CD8-positive, alpha-beta memory T cell (primary cell): ENCODE measurements at regions not wholly inside any gene's neighbourhood (a gene's known extent, or its start where the extent isn't known, plus 50 kb on each side); places are given as distances from the start of the nearest gene placed in this dataset.
"Not testable (repeated sequence)": the region's sequence is repeated elsewhere in the genome, so short reads cannot be mapped to it uniquely, and the experiment has no call there.

Source experiments
- CTCF ChIA-PET: fragments of 350-600 bp; sonication (Branson Sonifier 250); formaldehyde crosslinking; loops from one replicate; lab custom pipeline; 2021; ENCODE audit warnings: antibody characterized with exemption; lab: Charles Lee
- POLR2A ChIA-PET: fragments of 350-600 bp; sonication (Branson Sonifier 250); formaldehyde crosslinking; loops from one replicate; lab custom pipeline; 2021; ENCODE audit warnings: antibody characterized with exemption; lab: Charles Lee
- DNase-seq, 5 donors: peaks; one replicate each; pipeline versions ENCODE4 v3.0.0 to v3.0.0-alpha.2; 2020 to 2022; ENCODE audit warnings: mixed read lengths in 1 of 5
- H3K27ac ChIP-seq: one replicate; pipeline ENCODE4 v1.7.0; 2013; ENCODE audit warnings: low read depth, mild to moderate bottlenecking, low read length, moderate library complexity
- H3K27me3 ChIP-seq: 2 replicates; pipeline ENCODE4 v1.7.0; 2013; ENCODE audit warnings: low read length, mild to moderate bottlenecking; ENCODE audit not compliant: insufficient read depth, poor library complexity, severe bottlenecking
- H3K36me3 ChIP-seq: 2 replicates; pipeline ENCODE4 v1.7.0; 2013; ENCODE audit warnings: mild to moderate bottlenecking, low read length, moderate library complexity; ENCODE audit not compliant: insufficient read depth
- H3K4me1 ChIP-seq: 2 replicates; pipeline ENCODE4 v1.7.0; 2013; ENCODE audit warnings: mild to moderate bottlenecking, low read length, moderate library complexity; ENCODE audit not compliant: insufficient read depth
- H3K4me3 ChIP-seq: 2 replicates; pipeline ENCODE4 v1.7.0; 2013; ENCODE audit warnings: mild to moderate bottlenecking, low read length
- H3K9me3 ChIP-seq: 2 replicates; pipeline ENCODE4 v1.7.0; 2013; ENCODE audit warnings: mild to moderate bottlenecking, low read length
- H3K27ac Mint-ChIP-seq, 8 donors: one replicate each; pipeline ENCODE4 v1.8.0; 2020 to 2021; ENCODE audit warnings: mixed read lengths in 8 of 8, mild to moderate bottlenecking in 6 of 8, inconsistent platforms in 3 of 8, moderate library complexity in 3 of 8
- H3K27me3 Mint-ChIP-seq, 2 donors: one replicate each; pipeline ENCODE4 v1.8.0; 2020 to 2021; ENCODE audit warnings: mixed read lengths in 2 of 2, mild to moderate bottlenecking in 1 of 2, moderate library complexity in 1 of 2
- H3K36me3 Mint-ChIP-seq, 3 donors: one replicate each; pipeline ENCODE4 v1.8.0; 2020 to 2021; ENCODE audit warnings: mixed read lengths in 3 of 3, inconsistent platforms in 1 of 3, mild to moderate bottlenecking in 1 of 3
- H3K4me1 Mint-ChIP-seq, 3 donors: one replicate each; pipeline ENCODE4 v1.8.0; 2020 to 2021; ENCODE audit warnings: mixed read lengths in 3 of 3, inconsistent platforms in 1 of 3, mild to moderate bottlenecking in 1 of 3
- H3K4me3 Mint-ChIP-seq, 7 donors: one replicate each; pipeline ENCODE4 v1.8.0; 2020 to 2021; ENCODE audit warnings: mixed read lengths in 7 of 7, mild to moderate bottlenecking in 6 of 7, moderate library complexity in 4 of 7, inconsistent platforms in 2 of 7
- H3K9me3 Mint-ChIP-seq, 5 donors: one replicate each; pipeline ENCODE4 v1.8.0; 2020 to 2022; ENCODE audit warnings: mixed read lengths in 5 of 5, mild to moderate bottlenecking in 3 of 5, moderate library complexity in 2 of 5, inconsistent platforms in 1 of 5

- H3K4me1 Mint-ChIP-seq: peaks cover 4 to 11% (median 9%) of the 10 kb centered on the region in 3 donors
- H3K36me3 Mint-ChIP-seq: peaks cover 0 to 11% (median 3%) of the 10 kb centered on the region in 3 donors
- ChIA-PET POLR2A (no interaction called here), CTCF (interaction anchor here (1.0 kb wide), 1 partner anchor 9 kb away, joined by 3 read pairs; no protein-coding TSS in a partner anchor)
- peak in 1 of 5 donors; percentile 19 for DNase-seq
- no peak overlapping the region for H3K4me3 Mint-ChIP-seq
- no peak overlapping the region for H3K4me3 ChIP-seq
- no peak overlapping the region for H3K27ac ChIP-seq
- H3K36me3 ChIP-seq: no peaks in the 10 kb centered on the region
- H3K4me1 ChIP-seq: no peaks in the 10 kb centered on the region
- H3K27me3 Mint-ChIP-seq: no peaks in the 10 kb centered on the region
- H3K27ac Mint-ChIP-seq: no peak overlapping the region
- H3K9me3 Mint-ChIP-seq: no peaks in the 10 kb centered on the region
- H3K27me3 ChIP-seq: no peaks in the 10 kb centered on the region
- H3K9me3 ChIP-seq: no peaks in the 10 kb centered on the region
Measured at GRCh38 chr3:30475038-30475808, 131.2 kb upstream of the TGFBR2 start.

GRCh38 chr3:30475809-30476178 lies 130.6 kb upstream of the TGFBR2 start:
- peaks cover 4 to 9% (median 9%) of the 10 kb centered on the region in 3 donors for H3K4me1 Mint-ChIP-seq
- H3K9me3 ChIP-seq: no peaks in the 10 kb centered on the region
- no peak overlapping the region for H3K4me3 Mint-ChIP-seq
- peaks cover 0 to 12% (median 3%) of the 10 kb centered on the region in 3 donors for H3K36me3 Mint-ChIP-seq
- no peak overlapping the region for H3K27ac ChIP-seq
- H3K4me1 ChIP-seq: no peaks in the 10 kb centered on the region
- no peaks in the 10 kb centered on the region for H3K9me3 Mint-ChIP-seq
- no peaks in the 10 kb centered on the region for H3K27me3 Mint-ChIP-seq
- ChIA-PET POLR2A (no interaction called here), CTCF (no interaction called here)
- H3K4me3 ChIP-seq: no peak overlapping the region
- H3K27ac Mint-ChIP-seq: no peak overlapping the region
- H3K36me3 ChIP-seq: no peaks in the 10 kb centered on the region
- H3K27me3 ChIP-seq: no peaks in the 10 kb centered on the region
- DNase-seq: no peak

GRCh38 chr3:30476368-30477084 lies 129.9 kb upstream of the TGFBR2 start:
- Mint-ChIP-seq H3K9me3 (no peaks in the 10 kb centered on the region), H3K4me1 (peaks cover 4 to 5% (median 5%) of the 10 kb centered on the region in 3 donors), H3K27ac (no peak overlapping the region), H3K4me3 (no peak overlapping the region), H3K27me3 (no peaks in the 10 kb centered on the region), H3K36me3 (peaks cover 0 to 15% (median 3%) of the 10 kb centered on the region in 3 donors)
- CTCF ChIA-PET: interaction anchor here (1.5 kb wide), 1 partner anchor 11 kb away, joined by 3 read pairs; no protein-coding TSS in a partner anchor
- H3K27ac ChIP-seq: no peak overlapping the region
- no peaks in the 10 kb centered on the region for H3K9me3 ChIP-seq
- H3K4me3 ChIP-seq: no peak overlapping the region
- no peaks in the 10 kb centered on the region for H3K36me3 ChIP-seq
- no peaks in the 10 kb centered on the region for H3K27me3 ChIP-seq
- no peaks in the 10 kb centered on the region for H3K4me1 ChIP-seq
- POLR2A ChIA-PET: no interaction called here
- no peak for DNase-seq

- Histone ChIP-seq H3K27ac (no peak overlapping the region), H3K4me3 (no peak overlapping the region), H3K9me3 (no peaks in the 10 kb centered on the region), H3K4me1 (no peaks in the 10 kb centered on the region), H3K36me3 (no peaks in the 10 kb centered on the region), H3K27me3 (no peaks in the 10 kb centered on the region)
- peaks cover 4 to 5% (median 5%) of the 10 kb centered on the region in 3 donors for H3K4me1 Mint-ChIP-seq
- H3K36me3 Mint-ChIP-seq: peaks cover 0 to 15% (median 3%) of the 10 kb centered on the region in 3 donors
- H3K9me3 Mint-ChIP-seq: no peaks in the 10 kb centered on the region
- H3K4me3 Mint-ChIP-seq: no peak overlapping the region
- no peaks in the 10 kb centered on the region for H3K27me3 Mint-ChIP-seq
- no peak overlapping the region for H3K27ac Mint-ChIP-seq
- CTCF ChIA-PET: interaction anchor here (1.5 kb wide), 1 partner anchor 10 kb away, joined by 3 read pairs; no protein-coding TSS in a partner anchor
- POLR2A ChIA-PET: no interaction called here
- DNase-seq: no peak
Measured at GRCh38 chr3:30477149-30477921, 129.1 kb upstream of the TGFBR2 start.

- H3K27me3 Mint-ChIP-seq, H3K4me3 ChIP-seq, DNase-seq, H3K27me3 ChIP-seq, H3K27ac ChIP-seq, H3K9me3 ChIP-seq, H3K27ac Mint-ChIP-seq, H3K36me3 ChIP-seq, CTCF ChIA-PET, H3K4me3 Mint-ChIP-seq, H3K4me1 Mint-ChIP-seq, H3K4me1 ChIP-seq, H3K9me3 Mint-ChIP-seq, POLR2A ChIA-PET: not testable (repeated sequence)
- H3K36me3 Mint-ChIP-seq: peaks cover 0 to 14% (median 3%) of the 10 kb centered on the region in 3 donors
Measured at GRCh38 chr3:30479737-30480136, 126.7 kb upstream of the TGFBR2 start.

GRCh38 chr3:30480156-30480555 lies 126.2 kb upstream of the TGFBR2 start:
- H3K4me1 Mint-ChIP-seq, H3K27me3 Mint-ChIP-seq, H3K27ac ChIP-seq, H3K36me3 ChIP-seq, H3K27ac Mint-ChIP-seq, H3K9me3 Mint-ChIP-seq, H3K4me1 ChIP-seq, H3K27me3 ChIP-seq, H3K4me3 Mint-ChIP-seq, CTCF ChIA-PET, H3K4me3 ChIP-seq, POLR2A ChIA-PET, H3K9me3 ChIP-seq, DNase-seq: not testable (repeated sequence)
- peaks cover 0 to 14% (median 3%) of the 10 kb centered on the region in 3 donors for H3K36me3 Mint-ChIP-seq

GRCh38 chr3:30480587-30480986 lies 125.8 kb upstream of the TGFBR2 start:
- Histone ChIP-seq H3K9me3 (no peaks in the 10 kb centered on the region), H3K27ac (no peak overlapping the region), H3K36me3 (no peaks in the 10 kb centered on the region), H3K27me3 (no peaks in the 10 kb centered on the region), H3K4me1 (no peaks in the 10 kb centered on the region), H3K4me3 (no peak overlapping the region)
- DNase-seq: no peak
- Mint-ChIP-seq H3K9me3 (peaks cover 0 to under 1% (median 0%) of the 10 kb centered on the region in 5 donors), H3K4me1 (peaks cover 4 to 5% (median 5%) of the 10 kb centered on the region in 3 donors), H3K36me3 (peaks cover 0 to 17% (median 3%) of the 10 kb centered on the region in 3 donors), H3K27me3 (no peaks in the 10 kb centered on the region), H3K27ac (no peak overlapping the region), H3K4me3 (no peak overlapping the region)
- POLR2A ChIA-PET: no interaction called here
- CTCF ChIA-PET: no interaction called here
